GM21381 (cell line): ENCODE measurements at regions not wholly inside any gene's neighbourhood (a gene's known extent, or its start where the extent isn't known, plus 50 kb on each side); places are given as distances from the start of the nearest gene placed in this dataset.

ENCODE experiments used
- ATAC-seq: cut with Tn5 transposase; IDR thresholded peaks from one replicate; pipeline ENCODE4 v1.9.1; 2021; ENCODE audit warnings: mild to moderate bottlenecking, moderate library complexity; ENCODE audit not compliant: unreplicated experiment

DNA sequence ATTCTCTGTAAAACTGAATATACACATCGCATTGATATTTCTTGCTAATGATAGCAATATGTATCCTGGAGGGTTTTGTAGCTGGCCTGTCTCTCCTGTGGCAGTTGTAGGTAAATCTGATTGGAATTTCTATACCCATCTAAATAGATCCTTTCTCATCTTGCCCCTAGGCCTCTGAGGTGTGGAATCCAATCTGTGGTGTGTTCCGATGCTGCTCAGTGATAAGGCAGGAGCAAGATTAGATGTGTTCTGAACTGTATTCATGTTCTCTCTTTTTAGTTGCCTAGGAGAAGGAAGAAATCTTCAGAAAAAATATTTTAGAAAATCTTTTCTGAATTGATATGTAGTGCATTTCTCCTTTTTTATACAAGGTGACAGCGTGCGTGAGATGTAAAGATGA lies 507.5 kb downstream of the NR2F1-AS1 start:
- no peak for ATAC-seq

DNA sequence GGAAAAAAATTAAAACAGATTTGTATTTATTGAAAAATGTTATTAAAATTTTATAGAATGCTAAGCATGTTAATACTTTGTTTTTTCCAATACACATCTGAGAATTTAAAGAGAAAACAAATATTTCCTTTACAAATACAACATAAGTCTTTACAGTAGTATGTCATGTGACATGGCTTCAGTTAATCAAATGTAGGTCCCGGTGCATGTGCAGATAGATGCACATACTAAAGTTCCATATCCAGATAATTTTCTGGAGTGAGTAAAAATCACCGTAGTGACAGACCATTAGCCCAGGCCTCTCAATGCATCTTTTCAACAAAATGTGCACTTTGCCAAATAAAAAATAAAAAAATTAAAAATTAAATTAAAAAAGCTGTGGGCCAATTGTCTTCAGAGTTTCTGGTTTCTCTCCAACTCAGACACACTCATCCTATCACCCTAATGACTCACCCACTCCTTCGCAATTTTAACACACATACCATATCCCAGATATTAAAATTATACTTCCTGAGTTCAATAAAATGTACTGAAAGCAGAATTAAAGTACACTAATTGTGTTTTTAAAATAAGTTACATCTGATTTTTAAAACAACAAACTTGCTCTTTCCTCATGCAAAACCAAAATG lies 508.1 kb downstream of the NR2F1-AS1 start:
- ATAC-seq = no peak

- no peak for ATAC-seq
Observed at GRCh38 chr5:93071710-93072109, 509.3 kb downstream of the NR2F1-AS1 start.

GRCh38 chr5:93070938-93071337 lies 510.1 kb downstream of the NR2F1-AS1 start:
- ATAC-seq = no peak

GRCh38 chr5:93069276-93069675 lies 511.7 kb downstream of the NR2F1-AS1 start:
- ATAC-seq = no peak

- no peak for ATAC-seq
Observed at GRCh38 chr5:93062548-93062947, 518.5 kb downstream of the NR2F1-AS1 start.

DNA sequence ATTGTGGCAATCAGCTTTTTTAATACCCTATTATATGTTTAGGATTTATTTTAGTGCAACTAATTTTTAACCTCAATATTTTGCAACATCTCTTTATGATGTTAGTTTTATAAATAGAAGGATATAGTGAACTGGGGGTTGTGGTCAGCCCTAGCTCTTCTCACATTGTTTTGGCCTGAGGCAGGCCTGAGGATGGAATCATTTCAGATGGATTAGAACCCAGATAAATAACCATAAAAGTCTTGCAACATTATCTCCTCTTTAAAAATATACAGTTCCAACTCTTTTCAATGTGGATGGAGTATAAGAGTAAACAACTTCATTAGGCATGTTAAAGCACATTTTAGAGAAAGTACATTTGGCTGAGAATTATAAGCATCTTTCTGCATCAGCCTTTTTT lies 522.7 kb downstream of the NR2F1-AS1 start:
- ATAC-seq = no peak

DNA sequence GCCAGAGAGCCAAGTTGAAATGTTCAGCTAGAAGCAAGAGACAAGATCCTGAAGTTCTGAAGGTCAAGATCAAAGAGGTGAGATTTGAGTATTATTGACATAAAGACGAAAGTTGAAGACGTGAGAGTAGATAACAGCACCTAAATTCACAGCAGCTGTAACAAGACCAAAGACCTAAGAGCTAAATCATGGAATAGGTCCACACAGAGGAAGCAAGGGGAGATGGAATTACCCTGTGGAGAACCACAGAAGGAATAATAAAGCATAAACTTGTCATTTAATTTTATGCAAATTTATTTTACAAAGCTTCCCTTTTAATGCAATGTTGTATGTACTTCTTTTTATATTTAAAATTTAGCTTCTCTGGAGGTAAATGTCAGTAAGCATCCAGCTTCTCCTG lies 523.7 kb downstream of the NR2F1-AS1 start:
- ATAC-seq = no peak

DNA sequence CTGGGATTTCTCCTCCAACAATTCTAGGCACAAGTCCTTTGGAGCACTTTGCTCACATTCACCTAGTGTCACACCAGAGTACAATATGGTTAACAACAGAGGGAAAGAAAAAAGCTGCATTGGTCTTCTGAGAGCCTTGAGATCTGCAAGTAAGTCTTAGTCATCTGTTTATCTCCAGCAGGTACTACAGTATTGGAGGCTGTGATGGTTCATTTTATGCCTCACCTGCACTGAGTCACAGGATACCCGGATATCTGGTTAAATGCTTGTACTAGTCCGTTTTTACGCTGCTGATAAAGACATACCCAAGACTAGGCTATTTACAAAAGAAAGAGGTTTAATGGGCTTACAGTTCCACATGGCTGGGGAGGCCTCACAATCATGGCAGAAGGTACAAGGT lies 525.0 kb downstream of the NR2F1-AS1 start:
- no peak for ATAC-seq

DNA sequence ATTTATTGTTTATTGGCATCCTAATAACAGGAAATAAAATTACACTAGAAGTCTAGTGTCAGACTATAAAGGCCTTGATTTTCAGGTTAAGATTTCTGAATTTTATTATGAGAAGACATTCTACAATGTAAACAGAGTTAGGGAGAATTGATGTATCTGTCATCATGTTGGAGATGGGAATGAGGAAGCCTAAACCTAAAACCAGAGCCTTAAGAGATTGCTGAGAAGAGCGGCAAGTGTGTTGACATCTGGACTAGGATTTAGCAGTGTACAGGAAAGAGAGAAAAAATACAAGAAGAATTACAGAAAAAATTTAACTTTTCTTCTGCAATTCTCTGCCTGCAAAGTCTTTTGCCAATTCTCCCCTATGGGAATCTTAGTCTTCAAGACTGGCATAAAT lies 525.5 kb downstream of the NR2F1-AS1 start:
- no peak for ATAC-seq

- ATAC-seq = no peak
Observed at GRCh38 chr5:93054424-93055163, 526.4 kb downstream of the NR2F1-AS1 start.

- ATAC-seq = no peak
Observed at GRCh38 chr5:93053825-93054224, 527.2 kb downstream of the NR2F1-AS1 start.

GRCh38 chr5:93048858-93049257 lies 532.2 kb downstream of the NR2F1-AS1 start:
- no peak for ATAC-seq

GRCh38 chr5:93044859-93045666 lies 536.0 kb downstream of the NR2F1-AS1 start:
- no peak for ATAC-seq

GRCh38 chr5:93039888-93040287 lies 541.1 kb downstream of the NR2F1-AS1 start:
- ATAC-seq = no peak

GRCh38 chr5:93034621-93035590 lies 546.1 kb downstream of the NR2F1-AS1 start:
- ATAC-seq = no peak

GRCh38 chr5:93022796-93023447 lies 558.1 kb downstream of the NR2F1-AS1 start:
- ATAC-seq = no peak

DNA sequence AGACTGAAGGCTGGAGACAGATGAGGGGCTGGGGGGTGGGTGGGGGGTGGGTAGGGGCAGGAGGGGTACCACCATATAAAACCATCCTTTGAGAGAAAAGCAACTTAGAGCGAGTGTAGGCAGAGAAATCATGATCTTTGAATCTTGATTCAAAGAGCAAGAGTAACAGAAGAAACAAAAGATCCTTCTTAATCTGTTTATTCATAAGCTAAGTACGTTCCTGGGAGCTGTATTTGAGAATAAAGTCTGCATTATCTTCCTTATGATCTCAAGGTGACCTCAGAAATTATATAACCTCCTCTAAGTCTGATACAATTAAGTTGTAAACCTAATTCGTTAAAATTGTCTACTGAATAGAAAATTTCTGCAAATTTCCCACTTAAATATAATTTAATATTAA lies 558.8 kb downstream of the NR2F1-AS1 start:
- no peak for ATAC-seq

DNA sequence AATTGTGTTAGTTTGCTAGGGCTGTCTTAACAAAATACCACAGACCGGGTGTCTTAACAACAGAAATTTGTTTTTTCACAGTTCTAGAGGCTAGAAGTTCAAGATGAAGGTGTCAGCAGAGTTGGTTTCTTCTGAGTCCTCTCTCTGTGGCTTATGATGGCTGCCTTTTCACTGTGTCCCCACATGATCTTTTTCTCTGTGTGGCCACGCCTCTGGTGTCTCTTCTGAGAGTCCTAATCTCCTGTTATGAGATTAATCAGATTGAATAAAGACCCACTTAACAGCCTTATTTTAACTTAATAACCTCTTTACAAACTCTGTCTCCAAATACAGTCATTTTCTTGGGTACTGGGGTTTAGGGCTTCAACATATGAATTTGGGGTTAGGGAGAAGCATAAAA lies 561.1 kb downstream of the NR2F1-AS1 start:
- no peak for ATAC-seq

DNA sequence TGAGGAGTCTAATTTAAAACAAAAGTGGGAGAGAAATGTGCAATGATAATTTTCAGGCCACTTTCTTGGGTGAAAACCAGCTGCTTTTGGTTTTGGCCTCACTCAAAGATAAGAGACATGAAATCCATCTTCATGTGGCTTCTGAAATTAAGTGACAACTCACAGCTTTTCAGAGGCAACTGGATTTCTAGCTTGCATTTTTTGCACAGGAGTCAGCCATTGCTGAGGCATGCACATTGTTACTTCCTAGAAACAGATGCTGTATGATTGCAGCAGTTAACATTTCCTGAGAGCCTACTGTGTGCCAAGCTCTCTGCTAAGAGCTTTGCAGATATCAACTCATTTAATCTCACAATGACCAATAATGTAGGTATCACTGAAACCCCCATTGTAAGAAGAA lies 562.6 kb downstream of the NR2F1-AS1 start:
- no peak for ATAC-seq
